ENCODE measurements at regions not wholly inside any gene's neighbourhood (a gene's known extent, or its start where the extent isn't known, plus 50 kb on each side); places are given as distances from the start of the nearest gene placed in this dataset.

- TF ChIP-seq REST (IDR thresholded peaks at IDR 0.05), result no peak
- no peak for TF ChIP-seq GABPA (IDR thresholded peaks at IDR 0.05 in 1 of 2, conservative IDR thresholded peaks at IDR 0.05 in 1 of 2)
- no peak for TF ChIP-seq RXRA (IDR thresholded peaks at IDR 0.05)
- TF ChIP-seq ATF3 (IDR thresholded peaks at IDR 0.05), result no peak
Observed at GRCh38 chr5:126046846-126047571, 376.2 kb upstream of the GRAMD2B start (continued).

- Histone ChIP-seq H3K9me3 (ENCODE audit: control insufficient read depth in 4 of 4, low read length in 3 of 4) (no peaks in the 10 kb centered on the region), H3K4me3 (ENCODE audit: low read depth in 1 of 3, low read length in 3 of 3) (no peak overlapping the region), H3K27ac (ENCODE audit: low read depth in 1 of 2, low read length in 2 of 2) (no peak overlapping the region), H3K27me3 (ENCODE audit: control insufficient read depth in 4 of 4, insufficient read depth in 4 of 4, low read length in 3 of 4) (no peaks in the 10 kb centered on the region), H3K36me3 (ENCODE audit: control insufficient read depth in 4 of 4, insufficient read depth in 3 of 4, low read depth in 1 of 4, low read length in 3 of 4) (no peaks in the 10 kb centered on the region), H3K9ac (ENCODE audit: low read depth in 1 of 2, low read length in 2 of 2) (no peak overlapping the region), H3K4me1 (ENCODE audit: control insufficient read depth in 4 of 4, insufficient read depth in 4 of 4, low read length in 3 of 4) (no peaks in the 10 kb centered on the region)
- WGBS, result 98% methylated on average over 1 of the region's 1 CpG
- DNase-seq (ENCODE audit: low spot score), result no peak
- TF ChIP-seq TAF1 (conservative IDR thresholded peaks at IDR 0.05), result no peak
Observed at GRCh38 chr5:126052120-126052519, 371.1 kb upstream of the GRAMD2B start.

- no peak overlapping the region for H3K4me3 ChIP-seq (ENCODE audit: low read depth in 1 of 3, low read length in 3 of 3)
- no peak overlapping the region for H3K27ac ChIP-seq (ENCODE audit: low read depth in 1 of 2, low read length in 2 of 2)
- H3K36me3 ChIP-seq (ENCODE audit: control insufficient read depth in 4 of 4, insufficient read depth in 3 of 4, low read depth in 1 of 4, low read length in 3 of 4), result no peaks in the 10 kb centered on the region
- TF ChIP-seq TAF1 (conservative IDR thresholded peaks at IDR 0.05) (no peak), REST (IDR thresholded peaks at IDR 0.05) (no peak), HNF4A (conservative IDR thresholded peaks at IDR 0.05) (no peak), FOXA2 (IDR thresholded peaks at IDR 0.05) (no peak), ZBTB33 (IDR thresholded peaks at IDR 0.05) (no peak), MAX (IDR thresholded peaks at IDR 0.05) (no peak), SP1 (IDR thresholded peaks at IDR 0.05) (no peak), NR2F2 (IDR thresholded peaks at IDR 0.05) (no peak), GABPA (IDR thresholded peaks at IDR 0.05 in 1 of 2, conservative IDR thresholded peaks at IDR 0.05 in 1 of 2) (no peak), RAD21 (IDR thresholded peaks at IDR 0.05) (no peak), FOXA1 (IDR thresholded peaks at IDR 0.05) (no peak), RXRA (IDR thresholded peaks at IDR 0.05) (no peak), HNF4G (IDR thresholded peaks at IDR 0.05) (no peak), JUND (IDR thresholded peaks at IDR 0.05) (no peak)
- H3K4me1 ChIP-seq (ENCODE audit: control insufficient read depth in 4 of 4, insufficient read depth in 4 of 4, low read length in 3 of 4), result no peaks in the 10 kb centered on the region
- DNase-seq (ENCODE audit: low spot score), result no peak
- 94% methylated on average over 1 of the region's 1 CpG for WGBS
- H3K9me3 ChIP-seq (ENCODE audit: control insufficient read depth in 4 of 4, low read length in 3 of 4), result no peaks in the 10 kb centered on the region
- no peak overlapping the region for H3K9ac ChIP-seq (ENCODE audit: low read depth in 1 of 2, low read length in 2 of 2)
- no peaks in the 10 kb centered on the region for H3K27me3 ChIP-seq (ENCODE audit: control insufficient read depth in 4 of 4, insufficient read depth in 4 of 4, low read length in 3 of 4)
Observed at GRCh38 chr5:126052791-126053190, 370.4 kb upstream of the GRAMD2B start.

All from liver (tissue), 7 donors.